Upper lobe of right lung (tissue), 1 donor: ENCODE measurements at regions not wholly inside any gene's neighbourhood (a gene's known extent, or its start where the extent isn't known, plus 50 kb on each side); places are given as distances from the start of the nearest gene placed in this dataset.

Experiments
- ATAC-seq: fragments of 200-7000 bp; cut with Tn5 transposase; one replicate; pipeline ENCODE4 v1.9.1; 2020; ENCODE audit warnings: mild to moderate bottlenecking, moderate library complexity
- DNase-seq: peaks from one replicate; pipeline ENCODE4 v3.0.0-alpha.2; 2020
- H3K27ac ChIP-seq: fragments of 200-600 bp; one replicate; pipeline ENCODE4 v1.8.0; 2022
- H3K27me3 ChIP-seq: fragments of 200-600 bp; one replicate; pipeline ENCODE4 v1.8.0; 2022; ENCODE audit warnings: mild to moderate bottlenecking
- H3K36me3 ChIP-seq: fragments of 200-600 bp; one replicate; pipeline ENCODE4 v1.8.0; 2022
- H3K4me1 ChIP-seq: fragments of 200-600 bp; one replicate; pipeline ENCODE4 v1.8.0; 2022
- H3K4me3 ChIP-seq: fragments of 200-600 bp; one replicate; pipeline ENCODE4 v1.8.0; 2022; ENCODE audit warnings: mild to moderate bottlenecking
- H3K9me3 ChIP-seq: fragments of 200-600 bp; one replicate; pipeline ENCODE4 v1.8.0; 2022
- CTCF ChIP-seq: fragments of 200-600 bp; IDR thresholded peaks from one replicate; pipeline ENCODE4 v1.8.0; 2022; ENCODE audit warnings: antibody characterized with exemption
- intact Hi-C: fragments of 100-400 bp; cut with DNase I; formaldehyde crosslinking; loops from one replicate; pipeline ENCODE4 v1.11.0; 2022
- donor health status: DM: no; HTN: yes; CAD: no; lungs with severe emphysema.

DNA sequence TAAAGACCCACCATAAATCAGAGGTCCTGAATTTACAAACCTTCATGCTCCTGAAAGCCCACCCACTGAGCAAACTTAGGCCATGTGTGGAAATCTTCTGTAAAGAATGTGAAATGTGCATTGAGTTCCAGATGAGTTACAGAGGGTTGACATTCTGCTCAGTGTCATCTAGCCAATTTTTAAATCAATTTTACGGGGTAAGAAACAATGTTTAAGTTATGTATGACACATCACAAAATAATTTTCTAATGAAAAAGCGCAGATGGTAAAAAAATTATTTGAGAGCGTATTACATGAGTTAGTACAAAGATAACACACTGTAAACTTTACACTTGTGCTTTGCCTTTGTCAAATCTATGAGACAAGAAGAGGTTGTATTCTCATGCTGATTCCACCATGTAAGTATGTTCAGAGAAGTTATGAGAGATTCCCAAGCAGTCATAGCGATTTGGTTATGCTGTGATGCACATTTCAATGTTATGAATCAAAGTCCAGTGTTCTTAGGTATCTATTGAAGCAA lies 446.3 kb downstream of the ADCYAP1 start:
- H3K4me3 ChIP-seq, result no peak overlapping the region
- TF ChIP-seq CTCF, result no peak
- H3K36me3 ChIP-seq, result no peaks in the 10 kb centered on the region
- H3K9me3 ChIP-seq, result no peaks in the 10 kb centered on the region
- intact Hi-C loops, result no loop called here
- ATAC-seq, result no peak
- no peak for DNase-seq
- H3K27ac ChIP-seq, result no peak overlapping the region
- H3K4me1 ChIP-seq, result no peaks in the 10 kb centered on the region
- no peaks in the 10 kb centered on the region for H3K27me3 ChIP-seq

GRCh38 chr18:1353025-1353424 lies 448.4 kb downstream of the ADCYAP1 start:
- no peaks in the 10 kb centered on the region for H3K27me3 ChIP-seq
- no peaks in the 10 kb centered on the region for H3K9me3 ChIP-seq
- no peak for TF ChIP-seq CTCF
- no peaks in the 10 kb centered on the region for H3K36me3 ChIP-seq
- H3K4me1 ChIP-seq, result no peaks in the 10 kb centered on the region
- ATAC-seq, result no peak
- H3K27ac ChIP-seq, result no peak overlapping the region
- H3K4me3 ChIP-seq, result no peak overlapping the region
- intact Hi-C loops, result no loop called here
- DNase-seq, result no peak

DNA sequence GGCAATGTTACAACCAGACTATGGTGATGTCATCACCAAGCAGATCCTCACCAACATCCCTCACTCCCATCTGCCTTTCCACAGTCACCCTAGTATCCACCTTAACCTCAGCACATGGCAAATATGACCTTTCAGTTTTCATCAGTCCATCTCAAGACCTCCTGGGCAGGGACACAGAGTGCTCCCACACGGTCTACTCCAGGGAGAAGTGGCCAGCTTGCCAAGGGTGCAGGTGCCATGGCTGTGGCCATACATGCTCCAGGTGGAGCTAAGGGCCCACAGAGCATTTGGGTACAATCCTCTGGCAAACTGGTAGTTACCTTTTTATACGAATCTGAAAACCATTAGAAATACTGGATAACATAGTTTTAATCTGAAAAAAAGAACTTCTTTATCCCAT lies 453.1 kb downstream of the ADCYAP1 start:
- no peak for DNase-seq
- H3K4me3 ChIP-seq, result no peak overlapping the region
- no peaks in the 10 kb centered on the region for H3K9me3 ChIP-seq
- H3K27me3 ChIP-seq, result no peaks in the 10 kb centered on the region
- intact Hi-C loops, result no loop called here
- TF ChIP-seq CTCF, result no peak
- no peak for ATAC-seq
- no peaks in the 10 kb centered on the region for H3K36me3 ChIP-seq
- no peak overlapping the region for H3K27ac ChIP-seq
- H3K4me1 ChIP-seq, result no peaks in the 10 kb centered on the region

GRCh38 chr18:1361936-1362335 lies 457.3 kb downstream of the ADCYAP1 start:
- H3K27me3 ChIP-seq, result no peaks in the 10 kb centered on the region
- H3K27ac ChIP-seq, result no peak overlapping the region
- H3K4me3 ChIP-seq, result no peak overlapping the region
- ATAC-seq, result no peak
- no peak for DNase-seq
- no peak for TF ChIP-seq CTCF
- intact Hi-C loops, result no loop called here
- no peaks in the 10 kb centered on the region for H3K36me3 ChIP-seq
- no peaks in the 10 kb centered on the region for H3K9me3 ChIP-seq
- H3K4me1 ChIP-seq, result no peaks in the 10 kb centered on the region

GRCh38 chr18:1370552-1370951 lies 465.9 kb downstream of the ADCYAP1 start:
- H3K27ac ChIP-seq, result no peak overlapping the region
- no peak overlapping the region for H3K4me3 ChIP-seq
- ATAC-seq (no peak), DNase-seq (no peak)
- no peaks in the 10 kb centered on the region for H3K36me3 ChIP-seq
- no peaks in the 10 kb centered on the region for H3K4me1 ChIP-seq
- H3K27me3 ChIP-seq, result no peaks in the 10 kb centered on the region
- no peak for TF ChIP-seq CTCF
- H3K9me3 ChIP-seq, result no peaks in the 10 kb centered on the region
- intact Hi-C loops, result no loop called here

- no peaks in the 10 kb centered on the region for H3K9me3 ChIP-seq
- H3K4me3 ChIP-seq, result no peak overlapping the region
- H3K27ac ChIP-seq, result no peak overlapping the region
- no peaks in the 10 kb centered on the region for H3K36me3 ChIP-seq
- no peaks in the 10 kb centered on the region for H3K27me3 ChIP-seq
- ATAC-seq, result no peak
- DNase-seq, result no peak
- no peak for TF ChIP-seq CTCF
- H3K4me1 ChIP-seq, result no peaks in the 10 kb centered on the region
- intact Hi-C loops, result no loop called here
Measured at GRCh38 chr18:1371724-1372123, 467.1 kb downstream of the ADCYAP1 start.
